ENCODE measurements at regions not wholly inside any gene's neighbourhood (a gene's known extent, or its start where the extent isn't known, plus 50 kb on each side); places are given as distances from the start of the nearest gene placed in this dataset.

- TF ChIP-seq JUND (IDR thresholded peaks at IDR 0.05; ENCODE audit: low read depth, low read length), result no peak
- TF ChIP-seq, protein P1, sequence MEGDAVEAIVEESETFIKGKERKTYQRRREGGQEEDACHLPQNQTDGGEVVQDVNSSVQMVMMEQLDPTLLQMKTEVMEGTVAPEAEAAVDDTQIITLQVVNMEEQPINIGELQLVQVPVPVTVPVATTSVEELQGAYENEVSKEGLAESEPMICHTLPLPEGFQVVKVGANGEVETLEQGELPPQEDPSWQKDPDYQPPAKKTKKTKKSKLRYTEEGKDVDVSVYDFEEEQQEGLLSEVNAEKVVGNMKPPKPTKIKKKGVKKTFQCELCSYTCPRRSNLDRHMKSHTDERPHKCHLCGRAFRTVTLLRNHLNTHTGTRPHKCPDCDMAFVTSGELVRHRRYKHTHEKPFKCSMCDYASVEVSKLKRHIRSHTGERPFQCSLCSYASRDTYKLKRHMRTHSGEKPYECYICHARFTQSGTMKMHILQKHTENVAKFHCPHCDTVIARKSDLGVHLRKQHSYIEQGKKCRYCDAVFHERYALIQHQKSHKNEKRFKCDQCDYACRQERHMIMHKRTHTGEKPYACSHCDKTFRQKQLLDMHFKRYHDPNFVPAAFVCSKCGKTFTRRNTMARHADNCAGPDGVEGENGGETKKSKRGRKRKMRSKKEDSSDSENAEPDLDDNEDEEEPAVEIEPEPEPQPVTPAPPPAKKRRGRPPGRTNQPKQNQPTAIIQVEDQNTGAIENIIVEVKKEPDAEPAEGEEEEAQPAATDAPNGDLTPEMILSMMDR (IDR thresholded peaks at IDR 0.05 in 2 of 3, conservative IDR thresholded peaks at IDR 0.05 in 1 of 3; ENCODE audit: control insufficient read depth in 2 of 3, extremely low read depth in 1 of 3, insufficient read depth in 1 of 3, low read depth in 3 of 3, low read length in 3 of 3), result no peak
- TF ChIP-seq FOS (IDR thresholded peaks at IDR 0.05; ENCODE audit: borderline replicate concordance, extremely low read depth, insufficient read length), result no peak
- TF ChIP-seq CHD4 (IDR thresholded peaks at IDR 0.05), result no peak
Measured at GRCh38 chr1:30474818-30475200, 248.6 kb downstream of the MATN1 start.
